Fibroblast of the aortic adventitia (primary cell): ENCODE measurements at regions not wholly inside any gene's neighbourhood (a gene's known extent, or its start where the extent isn't known, plus 50 kb on each side); places are given as distances from the start of the nearest gene placed in this dataset.

Source experiments
- DNase-seq: peaks from one replicate; pipeline ENCODE4 v3.0.0-alpha.2; 2010; ENCODE audit warnings: low read depth
- H3K4me3 ChIP-seq: 2 replicates; pipeline ENCODE4 v1.5.1; 2011; ENCODE audit warnings: low read depth, mild to moderate bottlenecking, control low read depth, low read length, moderate library complexity
- TF ChIP-seq, protein P1 (sequence below): IDR thresholded peaks from 2 replicates; pipeline ENCODE4 v1.5.1; 2011; ENCODE audit warnings: mild to moderate bottlenecking, low read length, control low read depth, inconsistent platforms; ENCODE audit not compliant: insufficient read depth

DNA sequence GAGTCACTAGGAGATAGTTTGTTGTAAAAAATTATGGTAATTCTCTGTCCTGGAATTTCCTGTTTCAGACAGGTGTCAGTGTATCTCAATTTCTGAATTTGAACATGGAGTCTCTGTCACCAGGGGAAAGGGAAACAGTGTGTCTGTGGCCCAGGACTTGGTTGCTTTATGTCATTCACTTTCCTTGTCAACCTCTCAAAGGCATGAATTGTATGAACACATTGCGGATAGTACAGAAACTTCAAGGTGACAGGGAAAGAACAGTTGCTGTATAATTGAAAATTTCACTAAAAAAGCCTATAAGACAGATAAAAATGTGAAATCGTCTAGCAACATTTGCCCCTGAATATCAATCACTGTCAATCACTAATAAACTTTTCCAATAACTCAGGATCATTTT, 175.0 kb upstream of the DPH6 start:
- no peak for DNase-seq
- H3K4me3 ChIP-seq = no peak overlapping the region
- TF ChIP-seq, protein P1, sequence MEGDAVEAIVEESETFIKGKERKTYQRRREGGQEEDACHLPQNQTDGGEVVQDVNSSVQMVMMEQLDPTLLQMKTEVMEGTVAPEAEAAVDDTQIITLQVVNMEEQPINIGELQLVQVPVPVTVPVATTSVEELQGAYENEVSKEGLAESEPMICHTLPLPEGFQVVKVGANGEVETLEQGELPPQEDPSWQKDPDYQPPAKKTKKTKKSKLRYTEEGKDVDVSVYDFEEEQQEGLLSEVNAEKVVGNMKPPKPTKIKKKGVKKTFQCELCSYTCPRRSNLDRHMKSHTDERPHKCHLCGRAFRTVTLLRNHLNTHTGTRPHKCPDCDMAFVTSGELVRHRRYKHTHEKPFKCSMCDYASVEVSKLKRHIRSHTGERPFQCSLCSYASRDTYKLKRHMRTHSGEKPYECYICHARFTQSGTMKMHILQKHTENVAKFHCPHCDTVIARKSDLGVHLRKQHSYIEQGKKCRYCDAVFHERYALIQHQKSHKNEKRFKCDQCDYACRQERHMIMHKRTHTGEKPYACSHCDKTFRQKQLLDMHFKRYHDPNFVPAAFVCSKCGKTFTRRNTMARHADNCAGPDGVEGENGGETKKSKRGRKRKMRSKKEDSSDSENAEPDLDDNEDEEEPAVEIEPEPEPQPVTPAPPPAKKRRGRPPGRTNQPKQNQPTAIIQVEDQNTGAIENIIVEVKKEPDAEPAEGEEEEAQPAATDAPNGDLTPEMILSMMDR = no peak

DNA sequence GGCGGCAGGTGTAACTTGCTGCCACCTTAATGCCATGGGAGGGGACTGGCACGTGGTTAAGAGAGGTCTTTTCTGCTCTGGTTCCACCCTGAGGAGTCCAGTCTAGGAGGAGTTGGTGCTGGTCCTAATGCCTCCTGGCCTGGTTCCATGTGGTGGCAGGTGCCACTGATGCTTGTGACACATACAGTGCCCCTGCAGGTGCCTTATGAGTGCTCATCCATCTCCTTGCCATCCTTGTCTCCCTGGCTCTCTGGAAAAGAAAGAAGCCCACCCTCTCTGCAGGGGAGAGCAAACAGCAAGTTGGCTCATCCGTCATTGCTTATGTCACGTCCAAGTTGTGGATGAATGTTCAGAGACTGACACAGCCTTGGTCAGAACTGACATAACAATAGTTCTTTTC, 175.8 kb upstream of the DPH6 start:
- DNase-seq = no peak
- no peak overlapping the region for H3K4me3 ChIP-seq
- TF ChIP-seq, protein P1 = no peak

DNA sequence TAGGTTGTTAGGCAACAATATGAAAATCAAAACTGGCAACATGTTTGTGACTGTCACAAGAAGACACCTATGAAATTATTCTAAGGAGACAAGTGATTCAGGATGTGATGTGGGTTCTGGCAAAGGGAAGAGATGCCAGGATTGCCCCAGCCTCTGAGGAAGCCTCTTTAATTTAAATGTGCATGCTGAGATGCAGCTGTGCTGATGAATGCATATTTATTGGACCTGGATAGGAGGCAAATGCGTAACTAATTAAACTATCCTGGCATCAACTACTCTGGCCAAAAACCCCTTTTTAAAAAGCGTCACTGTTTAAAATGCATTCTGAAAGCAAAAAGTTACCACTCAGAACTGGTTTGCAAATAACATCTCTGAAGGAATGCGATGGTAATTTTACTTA, 176.5 kb upstream of the DPH6 start:
- no peak overlapping the region for H3K4me3 ChIP-seq
- TF ChIP-seq, protein P1 = no peak
- DNase-seq = no peak

DNA sequence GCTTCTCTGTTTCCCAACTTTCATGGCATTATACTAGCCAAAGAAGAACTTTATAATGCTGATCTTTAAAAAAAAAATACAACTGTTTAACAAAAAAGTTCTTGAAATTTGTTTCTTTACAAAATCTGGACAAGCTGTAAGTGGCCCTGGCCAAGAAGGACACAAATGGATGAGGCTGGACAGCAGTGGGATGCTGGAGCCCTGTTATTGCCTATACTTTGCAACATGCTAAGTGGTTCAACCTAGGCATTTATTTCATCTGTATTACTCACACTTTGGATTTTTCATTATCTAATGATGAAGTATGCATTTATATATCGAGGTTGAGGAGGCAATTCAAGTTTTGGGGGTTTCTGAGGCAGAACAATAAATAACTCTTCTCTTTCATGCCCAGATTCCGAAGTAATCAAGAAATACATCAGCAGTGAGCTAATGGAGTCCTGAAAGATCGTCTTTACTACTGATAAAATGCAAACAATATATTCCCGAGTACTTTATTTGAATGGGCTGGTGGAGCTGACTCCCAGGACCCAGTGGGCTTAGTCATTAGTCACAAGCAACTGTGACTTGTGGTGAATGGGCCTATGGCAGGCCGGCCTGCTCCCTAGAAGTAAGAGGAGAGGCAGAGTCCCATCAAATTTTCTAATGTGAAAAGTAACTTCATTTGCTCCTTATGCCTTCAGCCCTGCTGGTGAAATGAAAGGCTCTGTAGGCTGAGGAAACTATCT, 177.3 kb upstream of the DPH6 start:
- peak; percentile 25 for DNase-seq
- TF ChIP-seq, protein P1 = no peak
- no peak overlapping the region for H3K4me3 ChIP-seq

DNA sequence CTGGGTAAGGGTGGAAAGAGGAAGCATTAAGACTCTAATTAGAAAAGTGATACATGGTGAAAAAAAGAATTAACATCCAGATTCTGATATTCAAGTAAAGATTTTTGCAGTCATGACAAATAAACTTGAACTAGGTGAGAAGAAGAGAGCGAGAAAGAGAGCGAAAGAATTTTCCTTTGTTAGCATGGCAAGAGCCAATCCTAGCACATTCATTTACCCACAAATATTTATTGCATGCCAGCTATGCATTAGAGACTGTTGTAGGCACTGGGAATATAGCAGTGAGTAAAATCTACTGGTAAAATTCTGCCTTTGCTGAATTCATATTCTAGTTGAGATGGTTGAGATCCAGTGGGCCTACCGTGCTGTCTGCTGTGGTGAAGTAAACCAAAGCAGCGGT, 177.9 kb upstream of the DPH6 start:
- TF ChIP-seq, protein P1 = no peak
- no peak overlapping the region for H3K4me3 ChIP-seq
- DNase-seq = no peak

DNA sequence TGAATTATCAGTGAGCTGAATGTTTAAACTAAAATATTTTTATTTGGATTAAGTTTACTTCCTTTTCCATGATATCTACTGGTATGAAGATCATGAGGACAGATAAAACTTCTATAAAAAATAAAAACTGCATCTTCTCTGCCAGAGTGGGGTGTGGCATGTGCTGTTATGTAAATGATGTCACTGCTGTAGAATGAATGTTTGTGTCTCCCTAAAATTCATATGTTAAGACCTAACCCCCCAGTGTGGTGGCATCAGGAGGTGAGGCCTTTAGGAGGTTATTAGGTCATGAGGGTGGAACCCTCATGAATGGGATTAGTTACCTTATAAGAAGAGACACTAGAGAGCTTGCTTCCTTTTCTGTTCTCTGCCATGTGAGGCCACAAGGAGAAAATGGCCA, 178.7 kb upstream of the DPH6 start:
- TF ChIP-seq, protein P1 = no peak
- no peak overlapping the region for H3K4me3 ChIP-seq
- DNase-seq = no peak

DNA sequence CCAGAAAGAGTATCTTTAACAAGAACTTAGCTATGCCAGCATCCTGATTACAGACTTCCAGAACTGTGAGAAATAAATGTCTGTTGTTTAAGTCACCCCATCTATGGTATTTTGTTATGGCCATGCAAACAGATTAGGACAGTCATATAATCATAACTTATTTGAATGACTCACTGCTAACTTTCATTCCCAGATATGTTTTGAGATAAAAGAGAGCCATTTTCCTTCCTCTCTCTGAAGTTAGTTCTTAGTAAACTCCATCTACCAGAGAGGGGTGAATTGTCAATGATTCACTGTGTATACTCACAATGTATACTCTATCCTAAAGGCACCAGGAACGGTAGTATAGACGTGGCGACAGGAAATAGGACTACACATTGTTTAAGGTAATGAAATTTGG, 179.4 kb upstream of the DPH6 start:
- no peak overlapping the region for H3K4me3 ChIP-seq
- peak; percentile 77 for DNase-seq
- TF ChIP-seq, protein P1 = no peak
